Neural cell (in vitro differentiated cells): ENCODE measurements at regions not wholly inside any gene's neighbourhood (a gene's known extent, or its start where the extent isn't known, plus 50 kb on each side); places are given as distances from the start of the nearest gene placed in this dataset.
"Not testable (repeated sequence)": the region's sequence is repeated elsewhere in the genome, so short reads cannot be mapped to it uniquely, and the experiment has no call there.

ENCODE experiments used
- H2AFZ ChIP-seq: fragments of 200-600, 300-800 bp; sonication (generic), shearing (Covaris generic); 2 replicates; pipeline ENCODE4 v1.6.0; 2014; ENCODE audit warnings: low read depth, mild to moderate bottlenecking, antibody characterized with exemption, low read length, moderate library complexity
- H3F3A ChIP-seq: fragments of 200-600 bp; shearing (Covaris generic); 2 replicates; pipeline ENCODE4 v1.6.1; 2016; ENCODE audit warnings: mild to moderate bottlenecking, moderate library complexity, mixed read lengths, antibody characterized with exemption, low read length; ENCODE audit not compliant: insufficient read depth, poor library complexity, severe bottlenecking
- H3K27ac ChIP-seq: fragments of 200-600, 300-800 bp; sonication (generic), shearing (Covaris generic); 2 replicates; pipeline ENCODE4 v1.5.1; 2014; ENCODE audit warnings: mild to moderate bottlenecking, low read length, moderate library complexity
- H3K27me3 ChIP-seq: fragments of 300-800, 200-600 bp; sonication (generic), shearing (Covaris generic); 2 replicates; pipeline ENCODE4 v1.6.0; 2014; ENCODE audit warnings: mild to moderate bottlenecking, low read depth, low read length, moderate library complexity; ENCODE audit not compliant: insufficient read depth
- H3K36me3 ChIP-seq: fragments of 300-800, 200-600 bp; sonication (generic), shearing (Covaris generic); 2 replicates; pipeline ENCODE4 v1.5.1; 2014; ENCODE audit warnings: mild to moderate bottlenecking, antibody characterized with exemption, low read length, moderate library complexity; ENCODE audit not compliant: insufficient read depth
- H3K4me2 ChIP-seq: fragments of 300-800, 200-600 bp; sonication (generic), shearing (Covaris generic); 2 replicates; pipeline ENCODE4 v1.6.0; 2014; ENCODE audit warnings: mild to moderate bottlenecking, low read length
- H3K4me3 ChIP-seq: fragments of 300-800, 200-600 bp; sonication (generic), shearing (Covaris generic); 2 replicates; pipeline ENCODE4 v1.5.1; 2014; ENCODE audit warnings: mild to moderate bottlenecking, low read length, moderate library complexity
- H3K79me2 ChIP-seq: fragments of 200-600 bp; shearing (Covaris generic); replicated peaks from 2 replicates; pipeline ENCODE4 v1.6.0; 2014; ENCODE audit warnings: mild to moderate bottlenecking, low read length, moderate library complexity; ENCODE audit not compliant: insufficient read depth
- H3K9ac ChIP-seq: fragments of 300-800, 200-600 bp; sonication (generic), shearing (Covaris generic); 2 replicates; pipeline ENCODE4 v1.6.1; 2016; ENCODE audit warnings: mild to moderate bottlenecking, low read length, mixed read lengths
- H3K9me2 ChIP-seq: fragments of 200-600 bp; shearing (Covaris generic); 2 replicates; pipeline ENCODE4 v1.6.1; 2016; ENCODE audit warnings: mild to moderate bottlenecking, low read length, mixed read lengths; ENCODE audit not compliant: insufficient read depth
- H3K9me3 ChIP-seq: fragments of 200-600, 300-800 bp; sonication (generic), shearing (Covaris generic); 2 replicates; pipeline ENCODE4 v1.6.1; 2016; ENCODE audit warnings: mild to moderate bottlenecking, mixed run types, low read length, moderate library complexity, mixed read lengths
- H4K20me1 ChIP-seq: fragments of 200-600 bp; shearing (Covaris generic); 2 replicates; pipeline ENCODE4 v1.6.1; 2016; ENCODE audit warnings: mild to moderate bottlenecking, mixed run types; ENCODE audit not compliant: insufficient read depth
- EP300 ChIP-seq: fragments of 450-650 bp; conservative IDR thresholded peaks from 2 replicates; pipeline ENCODE4 v1.6.1; 2014; ENCODE audit warnings: antibody characterized with exemption, mild to moderate bottlenecking, moderate library complexity; ENCODE audit not compliant: poor library complexity, severe bottlenecking
- EZH2 ChIP-seq: fragments of 200-600, 300-800 bp; shearing (Covaris generic), sonication (generic); IDR thresholded peaks from 2 replicates; pipeline ENCODE4 v1.6.1; 2014; ENCODE audit warnings: antibody characterized with exemption, low read length, borderline replicate concordance, mild to moderate bottlenecking; ENCODE audit not compliant: insufficient read depth, poor library complexity, severe bottlenecking
- MXI1 ChIP-seq: fragments of 450-650 bp; conservative IDR thresholded peaks from 2 replicates; pipeline ENCODE4 v1.6.1; 2014; ENCODE audit warnings: antibody characterized with exemption, mild to moderate bottlenecking; ENCODE audit not compliant: poor library complexity, severe bottlenecking
- RAD21 ChIP-seq: fragments of 450-650 bp; conservative IDR thresholded peaks from 2 replicates; pipeline ENCODE4 v1.6.1; 2014; ENCODE audit warnings: antibody characterized with exemption, mild to moderate bottlenecking, moderate library complexity
- REST ChIP-seq: IDR thresholded peaks from 2 replicates; pipeline ENCODE4 v1.6.1; 2012; ENCODE audit warnings: borderline replicate concordance

- no peaks in the 10 kb centered on the region for H3F3A ChIP-seq
- no peaks in the 10 kb centered on the region for H3K36me3 ChIP-seq
- no peak overlapping the region for H2AFZ ChIP-seq
- no peaks in the 10 kb centered on the region for H3K9me2 ChIP-seq
- H3K9ac ChIP-seq: no peak overlapping the region
- no peaks in the 10 kb centered on the region for H4K20me1 ChIP-seq
- H3K79me2 ChIP-seq: no peaks in the 10 kb centered on the region
- TF ChIP-seq REST (no peak), MXI1 (no peak), EP300 (no peak)
- H3K27ac ChIP-seq: no peak overlapping the region
- no peak overlapping the region for H3K4me3 ChIP-seq
- no peaks in the 10 kb centered on the region for H3K9me3 ChIP-seq
- H3K4me2 ChIP-seq: no peak overlapping the region
- H3K27me3 ChIP-seq: no peaks in the 10 kb centered on the region
These were observed 448.4 kb upstream of the CDH11 start for GRCh38 chr16:65570261-65570660.

- no peaks in the 10 kb centered on the region for H4K20me1 ChIP-seq
- no peaks in the 10 kb centered on the region for H3K79me2 ChIP-seq
- no peak overlapping the region for H3K27ac ChIP-seq
- H3K9me3 ChIP-seq: peaks cover 7% of the 10 kb centered on the region
- H3K4me3 ChIP-seq: no peak overlapping the region
- no peaks in the 10 kb centered on the region for H3K36me3 ChIP-seq
- H3K27me3 ChIP-seq: no peaks in the 10 kb centered on the region
- no peak overlapping the region for H3K4me2 ChIP-seq
- H3K9me2 ChIP-seq: no peaks in the 10 kb centered on the region
- TF ChIP-seq MXI1 (no peak), RAD21 (no peak), REST (no peak), EZH2 (no peak), EP300 (no peak)
- H3F3A ChIP-seq: no peaks in the 10 kb centered on the region
- no peak overlapping the region for H2AFZ ChIP-seq
- H3K9ac ChIP-seq: no peak overlapping the region
These were observed 438.0 kb upstream of the CDH11 start for GRCh38 chr16:65559846-65560245.

- not testable (repeated sequence) for H3K4me3 ChIP-seq, H3F3A ChIP-seq, H4K20me1 ChIP-seq, H3K79me2 ChIP-seq, H3K27ac ChIP-seq, H3K36me3 ChIP-seq, H3K27me3 ChIP-seq, H3K9ac ChIP-seq, H3K4me2 ChIP-seq, H2AFZ ChIP-seq, H3K9me3 ChIP-seq, H3K9me2 ChIP-seq
These were observed 427.8 kb upstream of the CDH11 start for GRCh38 chr16:65549689-65550088.
